Breast epithelium (tissue), 3 donors: ENCODE measurements at regions not wholly inside any gene's neighbourhood (a gene's known extent, or its start where the extent isn't known, plus 50 kb on each side); places are given as distances from the start of the nearest gene placed in this dataset.

ENCODE experiments used
- CTCF ChIP-seq, 3 donors: fragments of 450-650 bp; IDR thresholded peaks; one replicate each; pipeline ENCODE4 v1.5.1; 2016 to 2017; ENCODE audit warnings: antibody characterized with exemption in 3 of 3, mild to moderate bottlenecking in 3 of 3, moderate library complexity in 3 of 3
- POLR2AphosphoS5 ChIP-seq, 3 donors: sonication (generic); formaldehyde crosslinking; IDR thresholded peaks; one replicate each; pipeline ENCODE4 v1.6.1; 2017; ENCODE audit warnings: antibody characterized with exemption in 3 of 3

GRCh38 chr3:181880331-181880730, 168.6 kb downstream of the SOX2 start:
- TF ChIP-seq CTCF (IDR thresholded peaks at IDR 0.05) (no peak), POLR2AphosphoS5 (IDR thresholded peaks at IDR 0.05) (no peak)
